GM12864 (cell line): ENCODE measurements at regions not wholly inside any gene's neighbourhood (a gene's known extent, or its start where the extent isn't known, plus 50 kb on each side); places are given as distances from the start of the nearest gene placed in this dataset.

Source experiments
- DNase-seq: peaks from one replicate; pipeline ENCODE4 v3.0.0-alpha.2; 2011; ENCODE audit warnings: low read depth
- H3K4me3 ChIP-seq: 2 replicates; pipeline ENCODE4 v1.5.1; 2011; ENCODE audit warnings: mild to moderate bottlenecking, low read depth, low read length, control low read depth
- CTCF ChIP-seq: IDR thresholded peaks from 2 replicates; pipeline ENCODE4 v1.5.1; 2011; ENCODE audit warnings: low read depth, mild to moderate bottlenecking, moderate library complexity, low read length, control low read depth, inconsistent platforms; ENCODE audit errors: missing control alignments

DNA sequence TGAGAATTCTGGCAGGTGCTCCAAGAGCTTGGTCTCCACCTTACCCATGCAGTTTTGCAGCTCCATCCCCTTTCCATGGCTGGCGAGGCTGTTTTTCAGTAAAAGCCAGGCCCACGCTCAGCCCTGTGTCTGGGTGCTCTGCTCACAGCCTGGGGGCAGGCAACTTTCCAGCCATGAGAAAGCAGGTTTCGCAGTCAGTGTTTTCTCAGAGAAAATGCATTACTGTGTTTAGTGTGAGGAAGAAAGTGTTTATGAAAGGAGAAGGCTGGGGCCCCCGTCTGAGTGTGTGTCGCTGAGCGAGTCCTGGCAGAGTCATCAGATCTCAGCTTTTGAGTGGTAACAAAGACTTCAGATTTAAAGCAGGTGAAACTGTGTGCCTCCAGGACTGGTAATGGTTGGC, 248.1 kb downstream of the IRX1 start:
- no peak overlapping the region for H3K4me3 ChIP-seq
- TF ChIP-seq CTCF: no peak
- DNase-seq: no peak

GRCh38 chr5:3844266-3844665, 248.6 kb downstream of the IRX1 start:
- no peak for DNase-seq
- no peak overlapping the region for H3K4me3 ChIP-seq
- TF ChIP-seq CTCF: no peak

- TF ChIP-seq CTCF: no peak
- H3K4me3 ChIP-seq: no peak overlapping the region
- no peak for DNase-seq
Observed at GRCh38 chr5:3845230-3845629, 249.6 kb downstream of the IRX1 start.

- no peak for TF ChIP-seq CTCF
- H3K4me3 ChIP-seq: no peak overlapping the region
- no peak for DNase-seq
Observed at GRCh38 chr5:3852161-3852916, 256.7 kb downstream of the IRX1 start.

DNA sequence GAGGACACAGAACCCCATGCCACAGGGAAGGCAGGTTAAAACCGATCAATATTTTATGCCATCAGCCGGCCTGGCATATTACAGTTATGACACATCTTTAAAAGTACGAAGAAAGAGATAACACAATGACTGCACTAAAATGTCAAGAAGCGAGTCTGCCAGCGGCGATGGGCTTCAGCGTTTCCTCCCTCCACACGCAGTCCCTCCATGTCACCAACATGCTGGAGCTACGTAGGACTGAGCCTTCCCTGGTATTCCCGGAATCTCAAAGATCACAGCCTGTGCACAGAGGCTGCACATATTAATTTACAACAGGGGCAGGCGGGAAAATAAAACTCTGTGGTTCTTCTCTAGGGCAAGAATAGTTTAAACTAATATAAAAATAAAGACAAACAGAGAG, 257.7 kb downstream of the IRX1 start:
- no peak overlapping the region for H3K4me3 ChIP-seq
- TF ChIP-seq CTCF: no peak
- DNase-seq: no peak

GRCh38 chr5:3854188-3854821, 258.7 kb downstream of the IRX1 start:
- TF ChIP-seq CTCF: no peak
- H3K4me3 ChIP-seq: no peak overlapping the region
- no peak for DNase-seq

- no peak for TF ChIP-seq CTCF
- DNase-seq: no peak
- H3K4me3 ChIP-seq: no peak overlapping the region
Observed at GRCh38 chr5:3856036-3856435, 260.4 kb downstream of the IRX1 start.
